ENCODE measurements at regions not wholly inside any gene's neighbourhood (a gene's known extent, or its start where the extent isn't known, plus 50 kb on each side); places are given as distances from the start of the nearest gene placed in this dataset.

DNA sequence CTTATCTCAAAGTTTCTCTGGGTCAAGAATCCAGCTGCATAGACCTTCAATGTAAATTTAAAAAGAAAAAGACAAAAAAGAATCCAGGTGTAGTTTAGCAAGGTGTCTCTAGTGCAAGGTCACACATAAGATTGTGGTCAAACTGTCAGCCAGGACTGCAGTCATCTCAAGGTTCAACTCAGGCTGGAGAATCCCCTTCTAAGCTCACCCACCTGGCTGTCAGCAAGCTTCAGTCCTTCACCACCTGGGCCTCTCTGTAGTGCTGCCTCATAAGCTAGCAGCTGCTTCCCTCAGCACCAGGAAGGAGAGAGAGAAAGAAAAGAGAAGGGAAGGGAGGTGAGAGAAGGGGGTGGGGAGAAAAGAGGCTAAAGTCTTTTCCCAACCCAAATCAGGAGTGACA, 146.7 kb downstream of the ACTL7B start:
- no peak for TF ChIP-seq POLR2A (IDR thresholded peaks at IDR 0.05)
- TF ChIP-seq, protein P1, sequence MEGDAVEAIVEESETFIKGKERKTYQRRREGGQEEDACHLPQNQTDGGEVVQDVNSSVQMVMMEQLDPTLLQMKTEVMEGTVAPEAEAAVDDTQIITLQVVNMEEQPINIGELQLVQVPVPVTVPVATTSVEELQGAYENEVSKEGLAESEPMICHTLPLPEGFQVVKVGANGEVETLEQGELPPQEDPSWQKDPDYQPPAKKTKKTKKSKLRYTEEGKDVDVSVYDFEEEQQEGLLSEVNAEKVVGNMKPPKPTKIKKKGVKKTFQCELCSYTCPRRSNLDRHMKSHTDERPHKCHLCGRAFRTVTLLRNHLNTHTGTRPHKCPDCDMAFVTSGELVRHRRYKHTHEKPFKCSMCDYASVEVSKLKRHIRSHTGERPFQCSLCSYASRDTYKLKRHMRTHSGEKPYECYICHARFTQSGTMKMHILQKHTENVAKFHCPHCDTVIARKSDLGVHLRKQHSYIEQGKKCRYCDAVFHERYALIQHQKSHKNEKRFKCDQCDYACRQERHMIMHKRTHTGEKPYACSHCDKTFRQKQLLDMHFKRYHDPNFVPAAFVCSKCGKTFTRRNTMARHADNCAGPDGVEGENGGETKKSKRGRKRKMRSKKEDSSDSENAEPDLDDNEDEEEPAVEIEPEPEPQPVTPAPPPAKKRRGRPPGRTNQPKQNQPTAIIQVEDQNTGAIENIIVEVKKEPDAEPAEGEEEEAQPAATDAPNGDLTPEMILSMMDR (IDR thresholded peaks at IDR 0.05), result no peak
